ENCODE measurements at regions not wholly inside any gene's neighbourhood (a gene's known extent, or its start where the extent isn't known, plus 50 kb on each side); places are given as distances from the start of the nearest gene placed in this dataset.

GRCh38 chr4:124157396-124158083, 555.0 kb downstream of the ANKRD50 start:
- dilution Hi-C loops (cut with MboI; ENCODE audit: extremely low pct_ligation_motif_present, low sequenced_read_pairs), result no loop called here
- Histone ChIP-seq H2AFZ (ENCODE audit: control insufficient read depth, low read length) (no peak overlapping the region), H3K9ac (ENCODE audit: control insufficient read depth, extremely low read depth, insufficient read depth, low read length) (no peak overlapping the region), H3K27ac (ENCODE audit: control insufficient read depth, insufficient read depth, low read length) (no peak overlapping the region), H3K4me1 (ENCODE audit: control insufficient read depth, extremely low read depth, insufficient read depth, low read length) (no peaks in the 10 kb centered on the region), H3K4me2 (ENCODE audit: control insufficient read depth, extremely low read depth, insufficient read depth, low read depth, low read length) (no peak overlapping the region), H3K4me3 (ENCODE audit: control insufficient read depth in 2 of 3, extremely low read depth in 1 of 3, insufficient read depth in 2 of 3, low read depth in 1 of 3, low read length in 3 of 3) (no peak overlapping the region), H3K36me3 (ENCODE audit: control insufficient read depth in 2 of 2, extremely low read depth in 1 of 2, insufficient read depth in 2 of 2, low read length in 2 of 2) (no peaks in the 10 kb centered on the region), H3K9me3 (ENCODE audit: control insufficient read depth, low read depth, low read length) (no peaks in the 10 kb centered on the region), H4K20me1 (ENCODE audit: control insufficient read depth, extremely low read depth, insufficient read depth, low read length) (no peaks in the 10 kb centered on the region), H3K79me2 (ENCODE audit: control insufficient read depth, insufficient read depth, low read length) (no peaks in the 10 kb centered on the region), H3K9me1 (ENCODE audit: control insufficient read depth, extremely low read depth, insufficient read depth, low read length) (no peaks in the 10 kb centered on the region), H3K27me3 (ENCODE audit: control insufficient read depth, extremely low read depth, insufficient read depth, low read length) (no peaks in the 10 kb centered on the region)
- DNase-seq (ENCODE audit: low read depth, low spot score) (no peak), FAIRE-seq (no peak)
- TF ChIP-seq, protein P1, sequence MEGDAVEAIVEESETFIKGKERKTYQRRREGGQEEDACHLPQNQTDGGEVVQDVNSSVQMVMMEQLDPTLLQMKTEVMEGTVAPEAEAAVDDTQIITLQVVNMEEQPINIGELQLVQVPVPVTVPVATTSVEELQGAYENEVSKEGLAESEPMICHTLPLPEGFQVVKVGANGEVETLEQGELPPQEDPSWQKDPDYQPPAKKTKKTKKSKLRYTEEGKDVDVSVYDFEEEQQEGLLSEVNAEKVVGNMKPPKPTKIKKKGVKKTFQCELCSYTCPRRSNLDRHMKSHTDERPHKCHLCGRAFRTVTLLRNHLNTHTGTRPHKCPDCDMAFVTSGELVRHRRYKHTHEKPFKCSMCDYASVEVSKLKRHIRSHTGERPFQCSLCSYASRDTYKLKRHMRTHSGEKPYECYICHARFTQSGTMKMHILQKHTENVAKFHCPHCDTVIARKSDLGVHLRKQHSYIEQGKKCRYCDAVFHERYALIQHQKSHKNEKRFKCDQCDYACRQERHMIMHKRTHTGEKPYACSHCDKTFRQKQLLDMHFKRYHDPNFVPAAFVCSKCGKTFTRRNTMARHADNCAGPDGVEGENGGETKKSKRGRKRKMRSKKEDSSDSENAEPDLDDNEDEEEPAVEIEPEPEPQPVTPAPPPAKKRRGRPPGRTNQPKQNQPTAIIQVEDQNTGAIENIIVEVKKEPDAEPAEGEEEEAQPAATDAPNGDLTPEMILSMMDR (optimal IDR thresholded peaks at IDR 0.05 in 1 of 3, IDR thresholded peaks at IDR 0.05 in 1 of 3, conservative IDR thresholded peaks at IDR 0.05 in 1 of 3; ENCODE audit: extremely low read depth in 1 of 3, insufficient read depth in 2 of 3, low read length in 3 of 3), result no peak
- no peak for TF ChIP-seq EZH2 (IDR thresholded peaks at IDR 0.05; ENCODE audit: low read length)

GRCh38 chr4:124163401-124163800, 549.1 kb downstream of the ANKRD50 start:
- Histone ChIP-seq H3K9me3 (ENCODE audit: control insufficient read depth, low read depth, low read length) (no peaks in the 10 kb centered on the region), H3K36me3 (ENCODE audit: control insufficient read depth in 2 of 2, extremely low read depth in 1 of 2, insufficient read depth in 2 of 2, low read length in 2 of 2) (no peaks in the 10 kb centered on the region), H3K4me3 (ENCODE audit: control insufficient read depth in 2 of 3, extremely low read depth in 1 of 3, insufficient read depth in 2 of 3, low read depth in 1 of 3, low read length in 3 of 3) (no peak overlapping the region), H3K9me1 (ENCODE audit: control insufficient read depth, extremely low read depth, insufficient read depth, low read length) (no peaks in the 10 kb centered on the region), H3K79me2 (ENCODE audit: control insufficient read depth, insufficient read depth, low read length) (no peaks in the 10 kb centered on the region), H3K27me3 (ENCODE audit: control insufficient read depth, extremely low read depth, insufficient read depth, low read length) (no peaks in the 10 kb centered on the region), H3K4me1 (ENCODE audit: control insufficient read depth, extremely low read depth, insufficient read depth, low read length) (no peaks in the 10 kb centered on the region), H4K20me1 (ENCODE audit: control insufficient read depth, extremely low read depth, insufficient read depth, low read length) (no peaks in the 10 kb centered on the region), H2AFZ (ENCODE audit: control insufficient read depth, low read length) (no peak overlapping the region), H3K27ac (ENCODE audit: control insufficient read depth, insufficient read depth, low read length) (no peak overlapping the region), H3K9ac (ENCODE audit: control insufficient read depth, extremely low read depth, insufficient read depth, low read length) (no peak overlapping the region), H3K4me2 (ENCODE audit: control insufficient read depth, extremely low read depth, insufficient read depth, low read depth, low read length) (no peak overlapping the region)
- dilution Hi-C loops (cut with MboI; ENCODE audit: extremely low pct_ligation_motif_present, low sequenced_read_pairs), result no loop called here
- TF ChIP-seq EZH2 (IDR thresholded peaks at IDR 0.05; ENCODE audit: low read length), result no peak
- TF ChIP-seq, protein P1 (optimal IDR thresholded peaks at IDR 0.05 in 1 of 3, IDR thresholded peaks at IDR 0.05 in 1 of 3, conservative IDR thresholded peaks at IDR 0.05 in 1 of 3; ENCODE audit: extremely low read depth in 1 of 3, insufficient read depth in 2 of 3, low read length in 3 of 3), result no peak
- FAIRE-seq, result no peak
- DNase-seq (ENCODE audit: low read depth, low spot score), result no peak
